Endothelial cell of umbilical vein (primary cell): ENCODE measurements at regions not wholly inside any gene's neighbourhood (a gene's known extent, or its start where the extent isn't known, plus 50 kb on each side); places are given as distances from the start of the nearest gene placed in this dataset.

Source experiments
- BruUV-seq: library from RNA; stranded (reverse); fragments of 400-500 nt; replicated peaks from 2 replicates; lab custom pipeline; 2021; lab: Mats Ljungman, UMichigan
- CTCF ChIA-PET: fragments of 300-600, 350-600 bp; sonication (Branson Sonifier 250); formaldehyde crosslinking; loops from one replicate; lab custom pipeline; 2021; ENCODE audit warnings: antibody characterized with exemption, inconsistent platforms; lab: Charles Lee
- POLR2A ChIA-PET: fragments of 300-600, 350-600 bp; sonication (Branson Sonifier 250); formaldehyde crosslinking; loops from one replicate; lab custom pipeline; 2021; ENCODE audit warnings: antibody characterized with exemption, inconsistent platforms; lab: Charles Lee
- DNase-seq: peaks from one replicate; pipeline ENCODE4 v3.0.0-alpha.2; 2011; ENCODE audit warnings: low read depth, low spot score
- FAIRE-seq: peaks from 2 replicates; lab custom pipeline; 2011; peaks lifted over from hg19 to GRCh38; lab: Jason Lieb, UNC
- H2AFZ ChIP-seq: 2 replicates; pipeline ENCODE4 v1.6.0; 2012; ENCODE audit warnings: low read depth, low read length, control low read depth, inconsistent platforms
- H3K27ac ChIP-seq: 2 replicates; pipeline ENCODE4 v1.5.1; 2011; ENCODE audit warnings: low read depth, mild to moderate bottlenecking, control low read depth, low read length, moderate library complexity; ENCODE audit not compliant: insufficient read depth
- H3K27me3 ChIP-seq, 2 experiments: 2 replicates each; pipeline versions ENCODE4 v1.6.0 to v1.6.1; 2011; ENCODE audit warnings: low read length in 2 of 2, mixed read lengths in 1 of 2; ENCODE audit not compliant: control insufficient read depth in 2 of 2, insufficient read depth in 2 of 2
- H3K36me3 ChIP-seq, 2 experiments: 2 replicates in 1 of 2; 3 replicates in 1 of 2; pipeline ENCODE4 v1.5.1; 2011; ENCODE audit warnings: low read length in 2 of 2, mild to moderate bottlenecking in 1 of 2, moderate library complexity in 1 of 2; ENCODE audit not compliant: control insufficient read depth in 2 of 2, insufficient read depth in 2 of 2; ENCODE audit errors: extremely low read depth in 1 of 2
- H3K4me1 ChIP-seq: 3 replicates; pipeline ENCODE4 v1.5.1; 2011; ENCODE audit warnings: mild to moderate bottlenecking, low read length; ENCODE audit not compliant: control insufficient read depth, insufficient read depth; ENCODE audit errors: extremely low read depth
- H3K4me2 ChIP-seq: 2 replicates; pipeline ENCODE4 v1.6.1; 2011; ENCODE audit warnings: low read length, control low read depth, mixed read lengths; ENCODE audit not compliant: insufficient read depth
- H3K4me3 ChIP-seq, 3 experiments: fragments of 200-600 bp in 1 of 3; sonication (generic), shearing (Covaris generic) in 1 of 3; replicated peaks in 1 of 3; 2 replicates each; pipeline ENCODE4 v1.5.1; 2011 to 2016; ENCODE audit warnings: control low read depth in 3 of 3, low read length in 3 of 3, mild to moderate bottlenecking in 2 of 3, inconsistent platforms in 1 of 3, low read depth in 1 of 3, moderate library complexity in 1 of 3; ENCODE audit not compliant: insufficient read depth in 1 of 3
- H3K79me2 ChIP-seq: 2 replicates; pipeline ENCODE4 v1.6.0; 2012; ENCODE audit warnings: low read length, inconsistent platforms; ENCODE audit not compliant: control insufficient read depth, insufficient read depth
- H3K9ac ChIP-seq: replicated peaks from 2 replicates; pipeline ENCODE3; 2011; ENCODE audit warnings: low read length, control low read depth; ENCODE audit not compliant: insufficient read depth; ENCODE audit errors: extremely low read depth
- H3K9me1 ChIP-seq: replicated peaks from 3 replicates; pipeline ENCODE4 v1.6.0; 2011; ENCODE audit warnings: mild to moderate bottlenecking, low read length; ENCODE audit not compliant: control insufficient read depth, insufficient read depth; ENCODE audit errors: extremely low read depth
- H3K9me3 ChIP-seq: replicated peaks from 2 replicates; pipeline ENCODE4 v1.5.1; 2012; ENCODE audit warnings: low read length, inconsistent platforms; ENCODE audit not compliant: control insufficient read depth, insufficient read depth
- H4K20me1 ChIP-seq: replicated peaks from 2 replicates; pipeline ENCODE3; 2011; ENCODE audit warnings: mild to moderate bottlenecking, low read length; ENCODE audit not compliant: control insufficient read depth, insufficient read depth; ENCODE audit errors: extremely low read depth
- EZH2 ChIP-seq: IDR thresholded peaks from 2 replicates; pipeline ENCODE4 v1.6.1; 2012; ENCODE audit warnings: borderline replicate concordance, low read depth, mild to moderate bottlenecking, moderate library complexity, low read length, inconsistent platforms; ENCODE audit not compliant: severe bottlenecking
- FOS ChIP-seq: IDR thresholded peaks from 2 replicates; pipeline ENCODE4 v1.6.1; 2011; ENCODE audit warnings: mild to moderate bottlenecking, low read length, moderate library complexity, borderline replicate concordance; ENCODE audit not compliant: insufficient read depth
- GATA2 ChIP-seq: IDR thresholded peaks from 2 replicates; pipeline ENCODE4 v1.7.0; 2011; ENCODE audit warnings: low read depth, mild to moderate bottlenecking, moderate library complexity, mixed read lengths, low read length; ENCODE audit not compliant: insufficient read length, insufficient read depth
- JUN ChIP-seq: IDR thresholded peaks from 2 replicates; pipeline ENCODE4 v1.6.1; 2011; ENCODE audit warnings: borderline replicate concordance, low read depth; ENCODE audit not compliant: insufficient read length, insufficient read depth
- MAX ChIP-seq: IDR thresholded peaks from 2 replicates; pipeline ENCODE4 v1.6.1; 2011; ENCODE audit not compliant: insufficient read depth, insufficient read length
- MYC ChIP-seq: IDR thresholded peaks from one replicate; pipeline ENCODE4 v1.6.1; 2011; ENCODE audit warnings: mild to moderate bottlenecking, low read depth, low read length
- POLR2A ChIP-seq: IDR thresholded peaks from 2 replicates; pipeline ENCODE4 v1.6.1; 2012; ENCODE audit warnings: low read depth, mild to moderate bottlenecking, control low read depth, low read length
- dilution Hi-C: fragments of 300-500 bp; cut with MboI; formaldehyde crosslinking; loops from one replicate; pipeline ENCODE4 v1.15.0; 2019; ENCODE audit warnings: low sequenced_read_pairs; ENCODE audit not compliant: extremely low pct_ligation_motif_present
- intact Hi-C: fragments of 100-400 bp; cut with micrococcal nuclease; formaldehyde crosslinking; loops from one replicate; pipeline ENCODE4 v1.10.0; 2022

GRCh38 chr15:20357481-20358065, 184.0 kb downstream of the GOLGA6L6 start:
- Histone ChIP-seq H3K79me2 (no peaks in the 10 kb centered on the region), H3K4me3 (no peak overlapping the region), H3K9me3 (peaks cover 36% of the 10 kb centered on the region), H3K4me2 (no peak overlapping the region), H2AFZ (no peak overlapping the region), H3K4me1 (no peaks in the 10 kb centered on the region), H3K27me3 (no peaks in the 10 kb centered on the region), H3K27ac (no peak overlapping the region), H3K9me1 (no peaks in the 10 kb centered on the region), H3K36me3 (no peaks in the 10 kb centered on the region), H4K20me1 (no peaks in the 10 kb centered on the region), H3K9ac (no peak overlapping the region)
- CTCF ChIA-PET: no interaction called here
- FAIRE-seq (no peak), DNase-seq (no peak)
- BruUV-seq: no TSS peak
- intact Hi-C loops (no loop called here), dilution Hi-C loops (no loop called here)
- TF ChIP-seq JUN (no peak), EZH2 (no peak), FOS (no peak), POLR2A (no peak)
- POLR2A ChIA-PET: no interaction called here

- H3K9me3 ChIP-seq: peaks cover 41% of the 10 kb centered on the region
- H3K9ac ChIP-seq: no peak overlapping the region
- H3K9me1 ChIP-seq: no peaks in the 10 kb centered on the region
- dilution Hi-C loops (no loop called here), intact Hi-C loops (no loop called here)
- no peaks in the 10 kb centered on the region for H3K4me1 ChIP-seq
- H3K79me2 ChIP-seq: no peaks in the 10 kb centered on the region
- no peaks in the 10 kb centered on the region for H4K20me1 ChIP-seq
- FAIRE-seq (no peak), DNase-seq (no peak)
- POLR2A ChIA-PET: no interaction called here
- no peak overlapping the region for H3K4me3 ChIP-seq
- H3K27ac ChIP-seq: no peak overlapping the region
- TF ChIP-seq GATA2 (no peak), MAX (no peak), MYC (no peak), FOS (no peak)
- no TSS peak for BruUV-seq
- H3K36me3 ChIP-seq: no peaks in the 10 kb centered on the region
- no peak overlapping the region for H2AFZ ChIP-seq
- H3K27me3 ChIP-seq: no peaks in the 10 kb centered on the region
- CTCF ChIA-PET: no interaction called here
- no peak overlapping the region for H3K4me2 ChIP-seq
Measured at GRCh38 chr15:20356911-20357480, 184.6 kb downstream of the GOLGA6L6 start.
